ENCODE measurements at regions not wholly inside any gene's neighbourhood (a gene's known extent, or its start where the extent isn't known, plus 50 kb on each side); places are given as distances from the start of the nearest gene placed in this dataset.

DNA sequence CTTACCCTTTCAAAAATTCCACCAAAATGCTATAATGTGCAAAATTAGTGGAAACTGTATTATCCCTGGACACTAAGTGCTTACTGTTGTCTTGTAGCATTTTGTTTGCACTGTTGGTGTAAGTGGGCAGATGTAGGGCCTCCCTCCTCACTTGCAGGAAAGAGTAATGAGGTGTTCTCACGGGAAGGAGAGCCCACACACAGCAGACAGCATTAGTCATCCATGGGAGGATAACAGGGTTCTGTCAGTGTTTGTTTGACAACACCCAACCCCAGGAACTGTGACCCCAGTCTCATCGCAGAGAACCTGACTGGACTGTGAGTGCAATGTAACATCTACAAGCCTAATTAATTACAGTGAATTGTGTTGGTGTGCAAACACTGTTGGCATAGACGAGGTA, 58.7 kb upstream of the VSTM2A start:
- no peaks in the 10 kb centered on the region for H3K9me3 ChIP-seq (replicated peaks; ENCODE audit: control insufficient read depth, insufficient read depth, low read length)
- ATAC-seq (no peak), FAIRE-seq (no peak), DNase-seq (ENCODE audit: low read depth, low spot score) (no peak)
- in situ Hi-C loops (cut with MboI) = no loop called here
- ChIA-PET CTCF (no interaction called here), SMC1A (ENCODE audit: uncharacterized antibody, unreplicated experiment) (no interaction called here), POLR2A (no interaction called here), RAD21 (ENCODE audit: unreplicated experiment) (no interaction called here)
- no peak overlapping the region for H3K9ac ChIP-seq (ENCODE audit: control insufficient read depth, insufficient read depth, low read length)
- no TSS peak for BruUV-seq (replicated peaks)
- no peak overlapping the region for H3K4me3 ChIP-seq
- no peak overlapping the region for H3K4me2 ChIP-seq (ENCODE audit: control insufficient read depth, insufficient read depth)
- no peaks in the 10 kb centered on the region for H3K27me3 ChIP-seq (replicated peaks in 1 of 2; ENCODE audit: control insufficient read depth in 2 of 2, insufficient read depth in 2 of 2, low read length in 1 of 2)
- no peak overlapping the region for H3K27ac ChIP-seq (ENCODE audit: control insufficient read depth, insufficient read depth)
- no peaks in the 10 kb centered on the region for H4K20me1 ChIP-seq (ENCODE audit: control insufficient read depth, insufficient read depth)
- 32% methylated on average over 3 of the region's 3 CpGs for WGBS (ENCODE audit: insufficient coverage, insufficient replicate concordance, low lambda C conversion rate, missing lambda C conversion rate)
- intact Hi-C loops (cut with micrococcal nuclease; ENCODE audit: unreplicated experiment) = no loop called here
- no peaks in the 10 kb centered on the region for H3K79me2 ChIP-seq (ENCODE audit: control insufficient read depth, insufficient read depth, low read length)
- no peaks in the 10 kb centered on the region for H3K36me3 ChIP-seq (ENCODE audit: control insufficient read depth in 2 of 2, insufficient read depth in 2 of 2, low read length in 1 of 2)
- no peaks in the 10 kb centered on the region; the same call in 1 of the 2 replicates for H3K4me1 ChIP-seq (ENCODE audit: control insufficient read depth, insufficient read depth, low read length)
- H2AFZ ChIP-seq (ENCODE audit: control insufficient read depth, low read depth, low read length) = no peak overlapping the region
- TF ChIP-seq, protein P1, sequence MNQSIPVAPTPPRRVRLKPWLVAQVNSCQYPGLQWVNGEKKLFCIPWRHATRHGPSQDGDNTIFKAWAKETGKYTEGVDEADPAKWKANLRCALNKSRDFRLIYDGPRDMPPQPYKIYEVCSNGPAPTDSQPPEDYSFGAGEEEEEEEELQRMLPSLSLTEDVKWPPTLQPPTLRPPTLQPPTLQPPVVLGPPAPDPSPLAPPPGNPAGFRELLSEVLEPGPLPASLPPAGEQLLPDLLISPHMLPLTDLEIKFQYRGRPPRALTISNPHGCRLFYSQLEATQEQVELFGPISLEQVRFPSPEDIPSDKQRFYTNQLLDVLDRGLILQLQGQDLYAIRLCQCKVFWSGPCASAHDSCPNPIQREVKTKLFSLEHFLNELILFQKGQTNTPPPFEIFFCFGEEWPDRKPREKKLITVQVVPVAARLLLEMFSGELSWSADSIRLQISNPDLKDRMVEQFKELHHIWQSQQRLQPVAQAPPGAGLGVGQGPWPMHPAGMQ (IDR thresholded peaks at IDR 0.05; ENCODE audit: borderline replicate concordance) = no peak
- no peak for TF ChIP-seq RFX5 (IDR thresholded peaks at IDR 0.05; ENCODE audit: low read depth, low read length)
- TF ChIP-seq YBX1 (IDR thresholded peaks at IDR 0.05) = no peak
- TF ChIP-seq, protein P2, sequence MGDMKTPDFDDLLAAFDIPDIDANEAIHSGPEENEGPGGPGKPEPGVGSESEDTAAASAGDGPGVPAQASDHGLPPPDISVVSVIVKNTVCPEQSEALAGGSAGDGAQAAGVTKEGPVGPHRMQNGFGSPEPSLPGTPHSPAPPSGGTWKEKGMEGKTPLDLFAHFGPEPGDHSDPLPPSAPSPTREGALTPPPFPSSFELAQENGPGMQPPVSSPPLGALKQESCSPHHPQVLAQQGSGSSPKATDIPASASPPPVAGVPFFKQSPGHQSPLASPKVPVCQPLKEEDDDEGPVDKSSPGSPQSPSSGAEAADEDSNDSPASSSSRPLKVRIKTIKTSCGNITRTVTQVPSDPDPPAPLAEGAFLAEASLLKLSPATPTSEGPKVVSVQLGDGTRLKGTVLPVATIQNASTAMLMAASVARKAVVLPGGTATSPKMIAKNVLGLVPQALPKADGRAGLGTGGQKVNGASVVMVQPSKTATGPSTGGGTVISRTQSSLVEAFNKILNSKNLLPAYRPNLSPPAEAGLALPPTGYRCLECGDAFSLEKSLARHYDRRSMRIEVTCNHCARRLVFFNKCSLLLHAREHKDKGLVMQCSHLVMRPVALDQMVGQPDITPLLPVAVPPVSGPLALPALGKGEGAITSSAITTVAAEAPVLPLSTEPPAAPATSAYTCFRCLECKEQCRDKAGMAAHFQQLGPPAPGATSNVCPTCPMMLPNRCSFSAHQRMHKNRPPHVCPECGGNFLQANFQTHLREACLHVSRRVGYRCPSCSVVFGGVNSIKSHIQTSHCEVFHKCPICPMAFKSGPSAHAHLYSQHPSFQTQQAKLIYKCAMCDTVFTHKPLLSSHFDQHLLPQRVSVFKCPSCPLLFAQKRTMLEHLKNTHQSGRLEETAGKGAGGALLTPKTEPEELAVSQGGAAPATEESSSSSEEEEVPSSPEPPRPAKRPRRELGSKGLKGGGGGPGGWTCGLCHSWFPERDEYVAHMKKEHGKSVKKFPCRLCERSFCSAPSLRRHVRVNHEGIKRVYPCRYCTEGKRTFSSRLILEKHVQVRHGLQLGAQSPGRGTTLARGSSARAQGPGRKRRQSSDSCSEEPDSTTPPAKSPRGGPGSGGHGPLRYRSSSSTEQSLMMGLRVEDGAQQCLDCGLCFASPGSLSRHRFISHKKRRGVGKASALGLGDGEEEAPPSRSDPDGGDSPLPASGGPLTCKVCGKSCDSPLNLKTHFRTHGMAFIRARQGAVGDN (IDR thresholded peaks at IDR 0.05) = no peak
- no peak for TF ChIP-seq MEF2A (IDR thresholded peaks at IDR 0.05; ENCODE audit: insufficient read depth, low read depth, low read length)
- TF ChIP-seq, protein P3, sequence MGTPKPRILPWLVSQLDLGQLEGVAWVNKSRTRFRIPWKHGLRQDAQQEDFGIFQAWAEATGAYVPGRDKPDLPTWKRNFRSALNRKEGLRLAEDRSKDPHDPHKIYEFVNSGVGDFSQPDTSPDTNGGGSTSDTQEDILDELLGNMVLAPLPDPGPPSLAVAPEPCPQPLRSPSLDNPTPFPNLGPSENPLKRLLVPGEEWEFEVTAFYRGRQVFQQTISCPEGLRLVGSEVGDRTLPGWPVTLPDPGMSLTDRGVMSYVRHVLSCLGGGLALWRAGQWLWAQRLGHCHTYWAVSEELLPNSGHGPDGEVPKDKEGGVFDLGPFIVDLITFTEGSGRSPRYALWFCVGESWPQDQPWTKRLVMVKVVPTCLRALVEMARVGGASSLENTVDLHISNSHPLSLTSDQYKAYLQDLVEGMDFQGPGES (IDR thresholded peaks at IDR 0.05) = no peak
- TF ChIP-seq, protein P4, sequence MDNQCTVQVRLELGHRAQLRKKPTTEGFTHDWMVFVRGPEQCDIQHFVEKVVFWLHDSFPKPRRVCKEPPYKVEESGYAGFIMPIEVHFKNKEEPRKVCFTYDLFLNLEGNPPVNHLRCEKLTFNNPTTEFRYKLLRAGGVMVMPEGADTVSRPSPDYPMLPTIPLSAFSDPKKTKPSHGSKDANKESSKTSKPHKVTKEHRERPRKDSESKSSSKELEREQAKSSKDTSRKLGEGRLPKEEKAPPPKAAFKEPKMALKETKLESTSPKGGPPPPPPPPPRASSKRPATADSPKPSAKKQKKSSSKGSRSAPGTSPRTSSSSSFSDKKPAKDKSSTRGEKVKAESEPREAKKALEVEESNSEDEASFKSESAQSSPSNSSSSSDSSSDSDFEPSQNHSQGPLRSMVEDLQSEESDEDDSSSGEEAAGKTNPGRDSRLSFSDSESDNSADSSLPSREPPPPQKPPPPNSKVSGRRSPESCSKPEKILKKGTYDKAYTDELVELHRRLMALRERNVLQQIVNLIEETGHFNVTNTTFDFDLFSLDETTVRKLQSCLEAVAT (IDR thresholded peaks at IDR 0.05) = no peak
- TF ChIP-seq, protein P5, sequence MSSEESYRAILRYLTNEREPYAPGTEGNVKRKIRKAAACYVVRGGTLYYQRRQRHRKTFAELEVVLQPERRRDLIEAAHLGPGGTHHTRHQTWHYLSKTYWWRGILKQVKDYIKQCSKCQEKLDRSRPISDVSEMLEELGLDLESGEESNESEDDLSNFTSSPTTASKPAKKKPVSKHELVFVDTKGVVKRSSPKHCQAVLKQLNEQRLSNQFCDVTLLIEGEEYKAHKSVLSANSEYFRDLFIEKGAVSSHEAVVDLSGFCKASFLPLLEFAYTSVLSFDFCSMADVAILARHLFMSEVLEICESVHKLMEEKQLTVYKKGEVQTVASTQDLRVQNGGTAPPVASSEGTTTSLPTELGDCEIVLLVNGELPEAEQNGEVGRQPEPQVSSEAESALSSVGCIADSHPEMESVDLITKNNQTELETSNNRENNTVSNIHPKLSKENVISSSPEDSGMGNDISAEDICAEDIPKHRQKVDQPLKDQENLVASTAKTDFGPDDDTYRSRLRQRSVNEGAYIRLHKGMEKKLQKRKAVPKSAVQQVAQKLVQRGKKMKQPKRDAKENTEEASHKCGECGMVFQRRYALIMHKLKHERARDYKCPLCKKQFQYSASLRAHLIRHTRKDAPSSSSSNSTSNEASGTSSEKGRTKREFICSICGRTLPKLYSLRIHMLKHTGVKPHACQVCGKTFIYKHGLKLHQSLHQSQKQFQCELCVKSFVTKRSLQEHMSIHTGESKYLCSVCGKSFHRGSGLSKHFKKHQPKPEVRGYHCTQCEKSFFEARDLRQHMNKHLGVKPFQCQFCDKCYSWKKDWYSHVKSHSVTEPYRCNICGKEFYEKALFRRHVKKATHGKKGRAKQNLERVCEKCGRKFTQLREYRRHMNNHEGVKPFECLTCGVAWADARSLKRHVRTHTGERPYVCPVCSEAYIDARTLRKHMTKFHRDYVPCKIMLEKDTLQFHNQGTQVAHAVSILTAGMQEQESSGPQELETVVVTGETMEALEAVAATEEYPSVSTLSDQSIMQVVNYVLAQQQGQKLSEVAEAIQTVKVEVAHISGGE (CRISPR knock-in tag; IDR thresholded peaks at IDR 0.05) = no peak
- TF ChIP-seq SMARCA5 (IDR thresholded peaks at IDR 0.05) = no peak
- TF ChIP-seq NFXL1 (IDR thresholded peaks at IDR 0.05; ENCODE audit: borderline replicate concordance) = no peak
- TF ChIP-seq MEF2B (IDR thresholded peaks at IDR 0.05; ENCODE audit: partially characterized antibody, poor library complexity, severe bottlenecking) = no peak

Data from GM12878 (cell line).